Right atrium auricular region (tissue), 2 donors: ENCODE measurements at regions not wholly inside any gene's neighbourhood (a gene's known extent, or its start where the extent isn't known, plus 50 kb on each side); places are given as distances from the start of the nearest gene placed in this dataset.
"Not testable (repeated sequence)": the region's sequence is repeated elsewhere in the genome, so short reads cannot be mapped to it uniquely, and the experiment has no call there.

Source experiments
- DNase-seq: peaks from one replicate; pipeline ENCODE4 v3.0.0-alpha.2; 2019; ENCODE audit warnings: low spot score
- H3K27ac ChIP-seq, 2 donors: fragments of 200-600 bp; sonication (generic); 1 replicate in 1 of 2; 2 replicates in 1 of 2; pipeline ENCODE4 v1.5.1; 2016 to 2019
- H3K27me3 ChIP-seq, 2 donors: fragments of 200-600 bp; sonication (generic); one replicate each; pipeline versions ENCODE4 v1.5.1 to v1.6.0; 2017 to 2019
- H3K36me3 ChIP-seq: fragments of 200-600 bp; sonication (generic); one replicate; pipeline ENCODE4 v1.5.1; 2016
- H3K4me1 ChIP-seq, 2 donors: fragments of 200-600 bp; sonication (generic); one replicate each; pipeline versions ENCODE4 v1.5.1 to v1.6.0; 2017 to 2019
- H3K4me3 ChIP-seq, 2 donors: fragments of 200-600 bp; sonication (generic); 1 replicate in 1 of 2; 2 replicates in 1 of 2; pipeline ENCODE4 v1.5.1; 2017 to 2019; ENCODE audit warnings: mild to moderate bottlenecking in 1 of 2, moderate library complexity in 1 of 2
- H3K9me3 ChIP-seq, 2 donors: fragments of 200-600 bp; sonication (generic); one replicate each; pipeline ENCODE4 v1.5.1; 2019
- TF ChIP-seq, protein P1 (sequence below), 2 donors: fragments of 200-600 bp; sonication (generic); IDR thresholded peaks; one replicate each; pipeline ENCODE4 v1.5.1; 2019; ENCODE audit warnings: antibody characterized with exemption in 2 of 2

GRCh38 chr6:81295310-81295709, 457.2 kb downstream of the TENT5A start:
- TF ChIP-seq, protein P1, sequence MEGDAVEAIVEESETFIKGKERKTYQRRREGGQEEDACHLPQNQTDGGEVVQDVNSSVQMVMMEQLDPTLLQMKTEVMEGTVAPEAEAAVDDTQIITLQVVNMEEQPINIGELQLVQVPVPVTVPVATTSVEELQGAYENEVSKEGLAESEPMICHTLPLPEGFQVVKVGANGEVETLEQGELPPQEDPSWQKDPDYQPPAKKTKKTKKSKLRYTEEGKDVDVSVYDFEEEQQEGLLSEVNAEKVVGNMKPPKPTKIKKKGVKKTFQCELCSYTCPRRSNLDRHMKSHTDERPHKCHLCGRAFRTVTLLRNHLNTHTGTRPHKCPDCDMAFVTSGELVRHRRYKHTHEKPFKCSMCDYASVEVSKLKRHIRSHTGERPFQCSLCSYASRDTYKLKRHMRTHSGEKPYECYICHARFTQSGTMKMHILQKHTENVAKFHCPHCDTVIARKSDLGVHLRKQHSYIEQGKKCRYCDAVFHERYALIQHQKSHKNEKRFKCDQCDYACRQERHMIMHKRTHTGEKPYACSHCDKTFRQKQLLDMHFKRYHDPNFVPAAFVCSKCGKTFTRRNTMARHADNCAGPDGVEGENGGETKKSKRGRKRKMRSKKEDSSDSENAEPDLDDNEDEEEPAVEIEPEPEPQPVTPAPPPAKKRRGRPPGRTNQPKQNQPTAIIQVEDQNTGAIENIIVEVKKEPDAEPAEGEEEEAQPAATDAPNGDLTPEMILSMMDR (IDR thresholded peaks at IDR 0.05), result no peak
- Histone ChIP-seq H3K27me3 (no peaks in the 10 kb centered on the region), H3K27ac (no peak overlapping the region), H3K36me3 (no peaks in the 10 kb centered on the region), H3K4me3 (no peak overlapping the region), H3K4me1 (no peaks in the 10 kb centered on the region), H3K9me3 (no peaks in the 10 kb centered on the region)
- DNase-seq, result no peak

DNA sequence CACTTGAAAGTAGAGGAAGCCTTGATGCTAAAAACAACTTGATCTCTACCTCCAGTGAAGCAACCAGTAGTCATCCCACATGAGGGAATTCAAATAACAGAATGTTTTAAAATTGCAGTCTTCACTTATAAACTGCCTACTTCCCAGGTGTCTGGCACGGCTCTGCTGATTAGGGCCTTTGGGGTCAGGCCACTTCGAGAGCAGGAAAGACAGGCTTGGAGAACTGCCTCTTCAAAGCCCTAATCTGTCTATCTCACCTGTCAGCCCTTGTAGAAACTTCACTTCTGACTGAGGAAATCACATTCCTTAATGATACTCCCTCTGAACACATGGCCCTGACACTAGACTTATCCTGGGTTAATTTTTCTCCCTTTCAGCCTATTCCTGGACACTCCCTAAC, 458.6 kb downstream of the TENT5A start:
- no peak for DNase-seq
- Histone ChIP-seq H3K4me1 (no peaks in the 10 kb centered on the region), H3K36me3 (no peaks in the 10 kb centered on the region), H3K27ac (no peak overlapping the region), H3K4me3 (no peak overlapping the region), H3K27me3 (no peaks in the 10 kb centered on the region), H3K9me3 (no peaks in the 10 kb centered on the region)
- TF ChIP-seq, protein P1 (IDR thresholded peaks at IDR 0.05), result no peak

DNA sequence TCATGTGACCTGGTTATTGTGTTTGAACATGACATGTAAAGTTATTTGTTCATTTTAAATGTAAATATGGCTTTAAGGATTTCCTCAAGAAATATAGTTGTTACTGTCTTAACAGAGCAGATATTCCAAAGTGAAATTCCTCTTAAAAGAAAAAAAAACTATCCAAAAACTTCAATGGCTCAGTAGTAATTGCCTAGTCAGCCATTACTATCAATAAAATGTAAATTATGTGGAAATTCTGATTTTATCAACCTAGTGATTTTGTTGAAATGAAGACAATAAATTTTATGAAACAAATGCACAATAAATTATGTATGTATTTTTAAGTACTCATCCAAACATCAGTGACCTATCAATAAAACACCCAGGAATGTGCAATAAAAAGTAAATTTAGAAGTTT, 463.3 kb downstream of the TENT5A start:
- Histone ChIP-seq H3K9me3 (no peaks in the 10 kb centered on the region), H3K36me3 (no peaks in the 10 kb centered on the region), H3K4me1 (no peaks in the 10 kb centered on the region), H3K27ac (no peak overlapping the region), H3K27me3 (no peaks in the 10 kb centered on the region), H3K4me3 (no peak overlapping the region)
- DNase-seq, result no peak
- TF ChIP-seq, protein P1 (IDR thresholded peaks at IDR 0.05), result no peak

DNA sequence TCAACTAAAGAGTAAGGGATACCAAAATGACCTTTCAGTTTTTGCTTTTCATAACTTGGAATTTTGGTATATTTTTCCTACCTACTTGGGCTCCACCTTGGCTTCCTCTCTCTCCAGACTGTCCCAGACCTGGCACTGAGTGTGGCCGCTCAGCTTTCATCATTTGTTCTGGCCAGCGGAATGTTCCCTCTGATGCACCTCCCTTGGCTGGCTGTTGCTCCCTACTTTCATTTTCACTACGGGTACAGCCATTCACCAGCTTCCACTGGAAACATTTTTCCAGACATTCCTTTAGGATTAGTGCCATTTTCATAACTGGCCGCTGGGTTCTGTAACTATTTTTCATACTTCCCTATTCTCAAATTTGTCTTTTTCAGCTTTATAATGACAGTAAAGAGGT, 487.4 kb downstream of the TENT5A start:
- Histone ChIP-seq H3K27me3 (no peaks in the 10 kb centered on the region), H3K27ac (peak overlapping the region in 1 of 2 donors; percentile 19), H3K9me3 (peaks cover 0 to 2% of the 10 kb centered on the region in 2 donors), H3K4me3 (peak overlapping the region; percentile 4 to 22), H3K36me3 (no peaks in the 10 kb centered on the region), H3K4me1 (no peaks in the 10 kb centered on the region)
- peak; percentile 60 for DNase-seq
- TF ChIP-seq, protein P1 (IDR thresholded peaks at IDR 0.05), result no peak

DNA sequence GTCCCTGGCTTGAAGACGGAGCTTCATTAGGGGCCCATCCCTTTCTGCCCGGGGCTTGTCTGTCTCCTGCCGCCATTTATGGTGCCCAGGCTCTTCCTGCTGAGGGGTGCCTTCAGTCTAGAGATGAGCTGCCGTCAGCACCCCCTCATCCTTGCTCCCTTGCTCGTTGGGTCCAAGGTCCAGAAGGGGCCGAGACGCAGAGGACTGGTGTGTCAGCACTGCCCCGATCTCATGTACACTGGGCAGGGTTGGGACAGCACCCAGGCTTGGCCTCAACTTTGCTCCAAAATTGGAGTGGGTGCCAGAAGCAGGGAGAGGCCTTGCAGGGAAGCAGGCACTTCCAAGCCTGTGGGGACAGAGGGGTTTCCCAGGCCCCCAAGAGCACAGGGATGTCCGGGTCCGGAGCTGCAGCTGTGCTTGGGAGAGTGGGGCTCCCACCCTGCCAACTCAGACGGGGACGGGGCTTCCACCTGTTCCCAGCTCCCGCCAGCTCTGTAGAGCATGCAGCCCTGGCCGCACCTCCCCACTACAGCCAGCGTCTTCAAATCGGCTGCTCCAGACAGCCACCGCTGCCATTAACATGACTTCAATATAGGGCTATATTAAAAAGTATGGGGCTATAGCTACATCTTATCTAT, 488.8 kb downstream of the TENT5A start:
- TF ChIP-seq, protein P1 (IDR thresholded peaks at IDR 0.05), result no peak
- H3K27me3 ChIP-seq, result no peaks in the 10 kb centered on the region
- no peak overlapping the region for H3K4me3 ChIP-seq
- H3K36me3 ChIP-seq, result no peaks in the 10 kb centered on the region
- no peaks in the 10 kb centered on the region for H3K4me1 ChIP-seq
- DNase-seq, result no peak
- H3K27ac ChIP-seq, result no peak overlapping the region
- H3K9me3 ChIP-seq, result no peaks in the 10 kb centered on the region

DNA sequence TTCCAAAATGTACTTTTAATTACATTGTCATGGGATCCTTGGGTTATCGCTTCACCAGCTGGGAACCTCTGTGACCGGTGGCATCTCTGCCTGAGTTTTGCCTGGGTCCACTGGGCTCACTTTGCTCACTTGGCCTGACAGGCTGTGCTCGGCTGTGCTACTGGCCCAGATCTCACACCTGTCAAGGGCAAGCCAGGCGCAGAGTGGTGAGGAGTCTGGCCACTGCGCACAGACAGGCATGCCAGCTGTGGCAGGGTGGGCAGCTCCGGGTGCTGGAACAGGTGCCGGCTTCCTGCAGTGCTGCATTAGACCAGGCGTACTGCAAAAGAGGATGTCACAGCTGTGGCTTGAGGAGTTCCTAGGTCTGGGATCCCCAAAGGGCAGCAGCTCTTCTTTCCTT, 489.8 kb downstream of the TENT5A start:
- DNase-seq, result no peak
- H3K27ac ChIP-seq, result no peak overlapping the region
- TF ChIP-seq, protein P1 (IDR thresholded peaks at IDR 0.05), result no peak
- H3K4me1 ChIP-seq, result no peaks in the 10 kb centered on the region
- no peaks in the 10 kb centered on the region for H3K9me3 ChIP-seq
- H3K36me3 ChIP-seq, result no peaks in the 10 kb centered on the region
- no peak overlapping the region for H3K4me3 ChIP-seq
- no peaks in the 10 kb centered on the region for H3K27me3 ChIP-seq

- not testable (repeated sequence) for H3K4me3 ChIP-seq, H3K27ac ChIP-seq, H3K9me3 ChIP-seq, H3K36me3 ChIP-seq, H3K4me1 ChIP-seq, DNase-seq, H3K27me3 ChIP-seq
Measured at GRCh38 chr6:81256223-81256622, 496.3 kb downstream of the TENT5A start.
